ENCODE measurements at regions not wholly inside any gene's neighbourhood (a gene's known extent, or its start where the extent isn't known, plus 50 kb on each side); places are given as distances from the start of the nearest gene placed in this dataset.

DNA sequence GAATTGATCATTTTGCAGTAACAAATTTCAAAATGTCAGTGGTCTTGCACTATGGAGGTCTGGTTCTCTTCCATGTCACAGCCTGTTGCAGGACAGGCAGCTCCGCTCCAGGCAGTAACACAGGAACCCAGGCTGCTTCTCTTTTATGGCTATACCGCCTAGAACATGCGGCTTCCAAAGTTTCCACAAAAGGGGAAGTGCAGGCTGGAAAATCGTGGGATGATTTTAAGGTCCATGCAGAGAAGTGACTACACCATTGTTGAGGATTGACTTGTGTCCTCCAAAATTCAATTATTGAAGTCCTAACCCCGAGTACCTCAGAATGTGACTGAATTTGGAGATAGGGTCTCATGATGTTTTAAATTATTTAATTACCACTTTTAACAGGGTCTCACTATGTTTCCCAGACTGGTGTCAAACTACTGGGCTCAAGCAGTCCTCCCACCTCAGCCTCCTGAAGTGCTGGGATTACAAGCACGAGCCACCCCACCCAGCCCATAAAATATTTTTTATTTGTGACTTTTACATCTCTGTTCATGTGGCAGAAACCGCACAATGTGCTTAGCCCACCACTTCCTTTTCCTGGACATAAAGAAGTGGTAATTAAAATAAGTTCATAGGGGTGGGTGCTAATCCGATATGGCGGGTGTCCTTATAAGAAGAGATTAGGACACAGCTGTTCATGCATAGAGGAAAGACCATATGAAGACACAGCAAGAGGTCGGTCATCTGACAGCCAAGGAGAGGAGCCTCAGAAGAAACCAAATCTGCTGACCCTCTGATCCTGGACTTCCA lies 279.2 kb upstream of the RPL38 start:
- no peak for DNase-seq (ENCODE audit: low read depth in 2 of 2)

- no peak for DNase-seq (ENCODE audit: low read depth in 2 of 2)
Observed at GRCh38 chr17:73924909-73925186, 278.6 kb upstream of the RPL38 start.

- no peak for DNase-seq (ENCODE audit: low read depth in 2 of 2)
Observed at GRCh38 chr17:73929860-73930430, 273.5 kb upstream of the RPL38 start.

DNA sequence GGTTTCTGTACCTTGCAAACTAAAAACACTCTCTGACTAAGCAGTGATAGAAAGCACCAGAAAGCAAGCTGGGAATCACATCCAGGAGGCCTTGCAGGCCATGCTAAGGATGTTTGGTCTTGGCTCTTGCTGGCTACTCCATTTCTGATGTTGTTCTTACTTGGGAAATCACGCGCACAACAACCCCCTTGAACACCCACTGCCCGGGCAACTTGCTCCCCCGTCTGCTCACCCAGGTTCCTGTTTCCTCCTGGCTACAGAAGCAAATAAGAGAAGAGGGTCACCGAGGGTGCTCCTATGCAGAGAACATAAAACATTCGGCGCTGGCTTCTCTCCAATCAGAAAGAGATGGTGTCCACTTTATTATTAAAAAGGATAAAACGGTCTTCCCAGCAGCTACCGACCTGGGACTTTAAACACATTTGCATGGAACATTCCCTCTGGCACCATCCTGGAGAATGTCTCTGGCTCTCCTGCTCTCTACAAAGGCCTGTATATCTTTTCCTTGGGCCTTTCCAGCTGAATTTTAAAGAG lies 271.2 kb upstream of the RPL38 start:
- DNase-seq (ENCODE audit: low read depth in 2 of 2), result no peak

DNA sequence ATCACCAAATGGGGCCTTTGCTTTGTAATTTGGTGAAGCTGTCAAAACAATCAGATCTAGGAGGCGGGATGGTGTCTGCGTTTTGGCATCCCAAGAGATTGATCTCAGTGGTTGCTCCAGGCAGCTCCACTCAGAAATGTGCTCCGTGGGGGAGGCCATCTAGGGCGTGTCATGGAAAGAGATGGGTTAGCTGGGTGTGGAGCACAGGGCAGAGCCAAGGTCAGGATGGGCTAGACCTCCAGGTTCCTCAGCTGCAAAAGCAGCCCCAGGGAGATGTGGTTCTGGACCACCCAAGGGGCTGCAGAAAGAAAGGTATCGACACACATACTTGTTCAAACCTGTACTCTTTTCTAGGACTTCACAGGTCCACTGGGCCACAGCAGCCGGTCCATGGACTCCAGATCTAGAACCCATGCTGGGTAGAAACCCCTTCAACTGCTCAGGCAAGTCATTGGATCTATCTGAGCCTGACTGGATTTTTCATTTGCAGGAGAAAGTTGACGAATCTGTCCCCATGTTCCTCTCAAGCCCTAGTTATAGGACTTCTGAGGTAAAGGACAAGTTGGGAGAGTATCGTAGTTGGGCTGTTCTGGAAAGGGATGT lies 270.2 kb upstream of the RPL38 start:
- no peak for DNase-seq (ENCODE audit: low read depth in 2 of 2)

GRCh38 chr17:73933871-73934270 lies 269.6 kb upstream of the RPL38 start:
- no peak for DNase-seq (ENCODE audit: low read depth in 2 of 2)

GRCh38 chr17:73934696-73935095 lies 268.8 kb upstream of the RPL38 start:
- no peak for DNase-seq (ENCODE audit: low read depth in 2 of 2)

DNA sequence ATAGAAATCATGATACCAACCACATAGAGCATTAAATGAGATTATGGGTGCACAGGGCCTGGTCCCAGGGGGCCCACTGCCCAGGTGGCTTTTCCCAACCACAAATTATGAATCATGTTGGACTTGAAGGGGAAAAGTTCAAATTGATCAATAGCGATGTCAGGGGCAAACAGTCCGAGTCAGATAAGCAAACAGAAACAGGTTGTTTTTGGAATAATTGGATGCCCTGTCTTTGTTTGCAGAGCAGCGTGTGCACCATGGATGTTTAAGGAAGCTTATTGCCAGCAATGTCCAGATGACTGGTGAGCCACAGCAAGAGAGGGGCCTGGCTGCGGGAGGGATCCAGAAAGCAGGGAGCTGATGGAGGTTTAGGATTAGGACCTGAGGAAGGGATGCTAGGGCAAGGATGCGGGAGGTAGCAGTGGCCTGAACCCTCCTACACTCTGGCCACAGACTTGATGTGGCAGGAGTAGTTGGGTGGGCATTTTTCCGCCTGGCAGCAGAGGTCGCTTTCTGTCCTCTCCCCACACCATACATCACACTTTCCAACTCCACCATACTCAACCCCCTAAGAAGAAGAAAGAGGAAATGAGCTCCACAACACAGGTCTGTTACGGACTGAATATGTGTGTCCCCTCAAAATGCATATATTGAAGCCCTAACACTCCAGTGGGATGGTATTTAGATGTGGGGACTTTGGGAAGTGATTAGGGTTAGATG lies 266.4 kb upstream of the RPL38 start:
- DNase-seq (ENCODE audit: low read depth in 2 of 2), result no peak

DNA sequence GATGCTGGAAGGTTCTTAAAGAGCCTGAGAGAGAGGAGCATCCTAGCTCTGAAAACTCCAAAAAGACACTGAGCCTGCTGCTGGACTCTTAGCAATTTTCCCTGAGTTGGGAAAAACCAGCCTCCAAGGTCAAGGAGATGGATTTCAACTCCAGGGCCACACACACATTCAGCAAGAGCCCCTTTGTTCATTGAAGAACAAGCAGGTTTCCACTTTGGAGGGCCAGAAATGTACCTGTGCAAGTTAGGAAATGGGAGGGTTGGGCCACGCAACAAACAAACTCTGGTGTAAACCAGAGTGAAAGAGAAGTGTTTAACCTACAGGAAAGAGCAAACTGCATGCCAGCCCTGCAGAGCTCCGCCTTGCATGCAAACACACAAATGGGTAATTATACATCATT lies 264.8 kb upstream of the RPL38 start:
- no peak for DNase-seq (ENCODE audit: low read depth in 2 of 2)

DNA sequence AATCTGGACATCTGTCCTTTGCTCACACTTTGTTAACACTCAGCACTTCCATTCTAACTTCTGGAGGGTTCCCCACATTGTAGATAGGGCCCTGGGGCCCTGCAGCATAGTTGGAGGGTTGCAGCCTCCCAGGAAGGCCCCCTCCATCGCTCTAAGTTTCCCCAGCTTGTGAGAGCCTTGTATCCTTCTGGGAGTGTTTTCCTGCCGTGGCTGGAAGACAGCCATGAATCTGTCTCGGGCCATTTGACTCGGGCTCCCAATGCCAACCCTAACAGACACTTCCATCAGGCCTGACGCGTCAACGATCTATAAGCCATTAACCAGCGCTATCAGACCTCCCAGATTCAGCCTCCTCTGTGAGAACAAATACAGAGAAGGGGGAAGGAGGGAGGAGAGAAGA lies 263.7 kb upstream of the RPL38 start:
- no peak for DNase-seq (ENCODE audit: low read depth in 2 of 2)

DNA sequence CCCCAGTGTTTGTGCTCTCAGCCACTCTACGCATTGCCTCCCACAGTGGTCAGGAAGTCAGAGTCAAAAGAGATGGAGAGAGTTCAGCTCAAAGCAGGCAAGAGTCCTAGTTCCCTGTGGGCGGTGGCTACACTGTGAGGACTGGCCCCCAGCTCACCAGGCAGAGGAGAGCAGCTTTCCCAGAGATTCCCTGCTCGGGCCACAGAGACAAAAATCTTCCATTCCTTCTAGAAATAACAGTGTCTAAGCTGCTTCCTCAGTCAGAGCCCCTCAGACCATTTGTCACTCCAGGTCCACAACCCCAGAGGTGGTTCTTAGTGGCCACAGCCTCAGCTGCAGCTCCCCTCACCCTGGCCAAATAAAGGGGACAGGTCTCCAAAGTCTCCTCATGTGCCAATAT lies 263.0 kb upstream of the RPL38 start:
- DNase-seq (ENCODE audit: low read depth in 2 of 2), result no peak

GRCh38 chr17:73941919-73942530 lies 261.5 kb upstream of the RPL38 start:
- no peak for DNase-seq (ENCODE audit: low read depth in 2 of 2)

GRCh38 chr17:73942703-73943415 lies 260.6 kb upstream of the RPL38 start:
- no peak for DNase-seq (ENCODE audit: low read depth in 2 of 2)

- DNase-seq (ENCODE audit: low read depth in 2 of 2), result no peak
Observed at GRCh38 chr17:73943416-73944110, 259.9 kb upstream of the RPL38 start.

GRCh38 chr17:73944366-73944765 lies 259.1 kb upstream of the RPL38 start:
- no peak for DNase-seq (ENCODE audit: low read depth in 2 of 2)

DNA sequence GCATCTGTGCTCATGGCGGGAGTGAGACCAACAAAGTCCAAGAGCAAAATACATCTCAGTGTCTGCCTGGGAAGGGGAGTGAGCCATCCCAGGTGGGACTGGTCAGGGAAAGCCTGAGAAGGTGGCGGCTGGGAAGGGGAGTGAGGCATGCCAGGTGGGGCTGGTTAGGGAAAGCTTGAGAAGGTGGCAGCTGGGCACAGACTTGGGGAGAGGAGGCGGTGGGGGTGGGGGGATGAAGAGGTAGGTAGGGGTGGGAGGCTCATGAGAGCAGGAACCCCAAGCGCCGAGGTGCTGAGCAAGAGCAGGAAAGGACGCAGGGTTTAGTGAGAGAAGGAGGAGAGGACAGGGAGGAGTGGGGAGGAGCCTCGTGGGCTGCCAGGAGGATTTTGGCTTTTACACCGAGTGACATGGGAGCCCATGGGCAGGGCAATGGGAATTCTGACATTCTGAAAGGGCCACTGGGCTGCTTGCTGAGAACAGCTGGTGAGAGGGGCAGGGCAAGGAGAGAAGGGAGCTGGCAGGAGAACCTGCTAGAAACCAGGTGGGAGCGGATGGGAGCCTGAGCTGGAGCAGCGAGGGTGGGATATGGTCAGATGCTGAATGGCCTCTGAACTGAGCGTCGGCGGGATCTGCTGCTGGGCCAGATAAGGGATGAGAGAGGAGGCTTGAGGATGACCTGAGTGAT lies 256.1 kb upstream of the RPL38 start:
- no peak for DNase-seq (ENCODE audit: low read depth in 2 of 2)

GRCh38 chr17:73947966-73948355 lies 255.5 kb upstream of the RPL38 start:
- DNase-seq (ENCODE audit: low read depth in 2 of 2), result no peak

- no peak for DNase-seq (ENCODE audit: low read depth in 2 of 2)
Observed at GRCh38 chr17:73949903-73950592, 253.4 kb upstream of the RPL38 start.

GRCh38 chr17:73950593-73950914 lies 252.9 kb upstream of the RPL38 start:
- DNase-seq (ENCODE audit: low read depth in 2 of 2), result no peak

GRCh38 chr17:73952082-73952479 lies 251.4 kb upstream of the RPL38 start:
- DNase-seq (ENCODE audit: low read depth in 2 of 2), result no peak
